HG03095 (cell line): ENCODE measurements at regions not wholly inside any gene's neighbourhood (a gene's known extent, or its start where the extent isn't known, plus 50 kb on each side); places are given as distances from the start of the nearest gene placed in this dataset.

ENCODE experiments used
- ATAC-seq: cut with Tn5 transposase; IDR thresholded peaks from one replicate; pipeline ENCODE4 v1.9.1; 2021; ENCODE audit warnings: moderate library complexity; ENCODE audit not compliant: unreplicated experiment

DNA sequence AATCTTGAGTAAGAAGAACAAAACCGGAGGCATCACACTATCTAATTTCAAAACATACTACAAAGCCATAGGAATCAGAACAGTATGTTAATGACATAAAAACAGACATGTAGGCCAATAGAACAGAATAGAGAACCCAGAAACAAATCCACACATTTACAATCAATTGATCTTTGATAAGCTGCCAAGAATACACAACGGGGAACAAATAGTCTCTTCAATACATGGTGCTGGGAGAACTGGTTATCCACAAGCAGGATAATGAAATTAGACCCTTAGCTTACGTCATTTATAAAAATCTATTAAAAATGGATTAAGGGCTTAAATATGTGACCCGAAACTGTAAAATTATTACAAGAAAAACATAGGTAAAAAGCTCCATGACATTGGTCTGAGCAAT lies 417.7 kb downstream of the INSC start:
- ATAC-seq = no peak

DNA sequence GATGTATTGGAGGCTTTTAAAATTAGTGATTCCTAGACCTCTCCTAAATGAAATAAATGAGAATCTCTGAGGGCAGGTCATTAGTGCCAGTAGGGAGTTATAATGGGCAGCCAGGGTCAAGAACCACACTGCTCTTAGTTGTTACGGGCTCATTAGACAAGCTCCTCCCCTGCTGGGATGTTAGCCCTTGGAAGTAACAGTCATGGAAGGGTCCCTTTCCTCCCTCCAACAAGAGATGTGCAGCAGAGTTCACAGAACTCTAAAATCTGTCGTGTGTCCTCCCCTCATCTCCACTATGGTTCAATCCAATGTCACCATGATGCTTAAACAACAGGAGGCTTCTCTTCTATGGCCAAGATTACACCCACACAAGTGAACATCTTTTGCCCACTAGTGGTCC lies 419.5 kb downstream of the INSC start:
- ATAC-seq = no peak

DNA sequence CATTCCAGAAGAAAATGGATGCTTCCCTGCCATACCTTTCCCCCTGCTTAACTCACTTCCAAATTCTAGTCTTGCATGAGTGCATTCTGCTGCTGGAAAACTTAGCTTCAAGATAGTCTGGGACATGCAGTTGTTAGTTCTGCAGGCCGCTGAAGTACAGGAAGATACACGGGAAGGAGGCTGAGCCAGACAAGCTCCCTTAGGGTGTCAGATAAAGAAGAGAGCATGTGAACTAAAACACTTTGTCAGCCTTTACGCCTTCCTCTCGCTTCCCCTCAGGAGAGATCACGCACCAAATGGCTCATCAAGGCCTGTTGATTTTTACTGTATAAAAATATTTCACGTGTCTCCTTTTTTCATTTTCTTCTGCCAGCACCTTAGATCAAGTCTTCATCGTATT lies 420.7 kb downstream of the INSC start:
- ATAC-seq = no peak

DNA sequence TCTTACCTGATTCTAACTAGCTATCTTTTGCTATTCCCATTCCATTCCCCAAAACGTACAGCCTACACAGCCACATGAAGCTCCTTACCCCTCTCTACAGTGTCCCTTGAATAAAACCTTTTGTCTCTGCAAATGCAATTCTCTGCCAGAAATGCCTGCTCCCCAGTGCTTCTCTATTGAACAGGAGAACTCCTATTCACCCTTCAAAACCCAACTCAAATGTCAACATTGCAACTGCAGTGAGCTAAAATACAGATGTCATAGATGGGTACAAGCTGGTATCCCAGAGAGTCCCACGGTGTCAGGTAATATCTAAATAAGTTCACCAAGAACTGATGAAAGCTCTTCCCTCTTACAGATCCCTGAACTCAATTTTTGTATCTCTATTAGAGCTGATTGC lies 421.7 kb downstream of the INSC start:
- ATAC-seq = no peak

DNA sequence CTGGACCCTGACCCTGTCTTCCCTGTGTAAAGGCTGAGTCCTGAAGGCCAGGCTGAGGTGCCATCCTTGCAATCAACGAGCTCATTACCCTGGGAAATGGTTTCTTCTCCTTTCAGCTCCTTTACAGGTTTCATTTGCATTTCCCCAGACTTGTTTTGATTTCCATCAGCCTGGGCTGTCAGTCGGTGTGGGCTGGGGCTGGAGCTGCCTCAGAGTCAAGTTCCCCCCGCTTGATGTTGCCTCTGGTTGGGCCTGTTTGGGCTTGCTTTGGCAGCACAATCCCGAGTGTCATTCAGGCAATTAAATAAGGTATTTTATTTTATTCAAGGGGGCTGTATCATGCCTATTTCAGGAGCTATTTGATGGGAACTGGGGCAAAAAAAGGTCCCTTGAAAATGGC lies 424.9 kb downstream of the INSC start:
- ATAC-seq = no peak

DNA sequence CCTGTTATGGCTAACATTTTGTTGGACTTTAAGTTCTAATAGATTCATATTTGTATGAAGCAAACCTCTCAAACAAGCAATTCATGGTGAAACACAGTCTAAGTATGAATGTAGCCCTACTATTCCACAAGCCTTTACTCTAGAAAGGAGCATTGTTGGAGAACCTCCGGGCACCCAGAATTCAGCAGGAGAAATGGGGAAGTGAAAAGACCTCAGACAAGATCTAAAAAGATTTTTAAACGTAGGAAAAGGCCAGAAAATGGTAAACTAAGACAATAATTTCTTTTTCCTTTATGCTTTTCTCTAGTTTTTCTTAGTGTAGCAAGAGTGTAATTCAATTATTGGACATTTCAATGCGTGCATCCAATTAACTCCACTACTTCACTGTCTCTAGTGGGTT lies 426.4 kb downstream of the INSC start:
- no peak for ATAC-seq

DNA sequence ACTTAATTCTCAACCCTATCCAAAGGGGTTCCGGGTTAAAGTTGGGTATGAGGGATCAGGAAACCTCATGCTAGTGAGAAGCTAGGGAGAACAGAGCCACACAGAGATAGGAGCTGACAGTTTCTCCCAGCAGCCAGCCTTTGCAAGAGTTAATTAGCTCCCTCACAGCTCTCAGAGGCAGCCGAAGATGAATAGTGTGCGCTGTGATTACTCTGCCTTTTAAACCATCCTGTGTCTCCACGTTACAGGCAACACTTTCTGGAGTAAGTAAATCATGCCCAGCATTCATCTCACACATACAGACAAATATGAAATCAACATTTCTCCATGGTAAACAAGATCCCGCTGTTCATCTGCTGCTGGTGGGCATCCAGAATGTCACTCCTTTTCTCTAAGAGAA lies 429.6 kb downstream of the INSC start:
- ATAC-seq = no peak

DNA sequence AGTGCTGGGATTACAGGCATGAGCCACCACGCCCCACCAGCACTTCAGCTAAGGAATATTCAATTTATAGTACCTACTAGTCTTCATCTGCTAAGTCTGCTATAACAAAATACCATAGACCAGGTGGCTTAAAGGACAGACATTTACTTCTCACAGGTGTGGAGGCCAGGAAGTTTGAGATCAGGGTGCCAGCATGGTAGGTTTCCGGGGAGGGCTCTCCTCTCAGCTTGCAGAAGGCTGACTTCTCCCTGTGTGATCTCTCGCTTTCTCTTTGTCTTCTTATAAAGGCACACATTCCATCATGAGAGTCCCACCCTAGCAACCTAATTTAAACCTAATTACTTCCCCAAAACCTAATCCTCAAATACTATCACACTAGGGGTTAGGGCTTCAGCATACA lies 433.0 kb downstream of the INSC start:
- no peak for ATAC-seq

DNA sequence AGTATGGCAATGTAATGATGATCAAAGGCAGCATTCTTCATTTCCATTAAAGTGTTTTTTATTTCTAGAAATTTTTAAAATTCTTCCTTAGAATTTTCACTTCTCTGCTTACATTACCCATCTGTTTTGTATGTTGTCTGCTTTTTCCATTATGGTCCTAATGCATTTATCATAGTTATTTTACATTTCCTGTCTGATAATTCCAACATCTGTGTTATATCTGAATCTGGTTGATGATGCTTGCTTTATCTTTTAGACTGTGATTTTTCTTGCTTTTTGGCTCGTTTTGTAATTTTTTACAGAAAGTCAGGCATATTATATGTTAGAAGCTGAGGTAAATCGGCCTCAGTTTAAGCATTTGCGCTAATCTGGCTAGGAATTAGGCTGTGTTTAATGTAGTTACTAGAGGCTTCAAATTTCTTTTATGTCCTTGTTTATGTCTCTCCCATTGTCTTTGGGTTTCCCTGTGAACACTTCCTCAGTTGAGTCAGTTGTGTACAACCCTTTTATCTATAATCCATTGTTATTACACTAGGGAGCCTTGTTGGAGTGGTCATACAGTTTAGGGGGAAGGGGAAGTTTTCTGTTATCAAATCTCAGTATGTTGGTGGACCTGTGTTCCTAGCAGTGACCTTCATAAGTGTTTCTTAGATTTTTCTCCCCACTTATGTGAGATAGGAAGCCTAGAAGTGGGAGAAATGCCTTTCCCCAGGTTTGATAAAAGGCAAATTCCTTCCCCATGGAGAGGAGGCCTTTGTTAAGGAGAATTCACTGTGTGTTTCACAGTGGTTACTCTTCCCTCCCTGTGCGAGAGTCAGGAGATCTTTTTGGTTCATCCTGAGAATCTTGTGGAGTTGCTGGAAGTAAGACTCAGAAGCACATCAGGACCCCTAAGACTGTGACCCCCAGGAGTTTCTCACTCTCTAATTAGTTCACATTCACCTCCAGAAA lies 437.5 kb downstream of the INSC start:
- ATAC-seq = no peak

DNA sequence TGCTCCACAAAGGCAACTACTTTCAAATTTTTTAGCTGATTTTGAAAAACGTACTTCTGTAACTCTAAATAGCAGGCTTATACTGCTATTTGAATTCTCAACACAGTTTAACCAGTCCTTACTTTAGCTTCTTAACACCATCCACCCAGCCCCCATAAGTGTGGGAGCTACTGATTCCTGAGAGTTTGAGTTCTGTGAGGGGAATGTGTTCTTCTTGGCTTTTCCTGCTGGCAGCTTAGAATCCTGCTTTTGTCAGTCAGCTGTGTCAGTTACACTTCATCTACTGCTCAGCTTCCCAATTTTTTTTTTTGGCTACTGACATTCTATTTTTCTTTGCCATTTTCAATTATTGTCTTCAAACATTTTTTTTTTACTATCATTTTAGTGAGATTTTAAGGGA lies 440.4 kb downstream of the INSC start:
- no peak for ATAC-seq

DNA sequence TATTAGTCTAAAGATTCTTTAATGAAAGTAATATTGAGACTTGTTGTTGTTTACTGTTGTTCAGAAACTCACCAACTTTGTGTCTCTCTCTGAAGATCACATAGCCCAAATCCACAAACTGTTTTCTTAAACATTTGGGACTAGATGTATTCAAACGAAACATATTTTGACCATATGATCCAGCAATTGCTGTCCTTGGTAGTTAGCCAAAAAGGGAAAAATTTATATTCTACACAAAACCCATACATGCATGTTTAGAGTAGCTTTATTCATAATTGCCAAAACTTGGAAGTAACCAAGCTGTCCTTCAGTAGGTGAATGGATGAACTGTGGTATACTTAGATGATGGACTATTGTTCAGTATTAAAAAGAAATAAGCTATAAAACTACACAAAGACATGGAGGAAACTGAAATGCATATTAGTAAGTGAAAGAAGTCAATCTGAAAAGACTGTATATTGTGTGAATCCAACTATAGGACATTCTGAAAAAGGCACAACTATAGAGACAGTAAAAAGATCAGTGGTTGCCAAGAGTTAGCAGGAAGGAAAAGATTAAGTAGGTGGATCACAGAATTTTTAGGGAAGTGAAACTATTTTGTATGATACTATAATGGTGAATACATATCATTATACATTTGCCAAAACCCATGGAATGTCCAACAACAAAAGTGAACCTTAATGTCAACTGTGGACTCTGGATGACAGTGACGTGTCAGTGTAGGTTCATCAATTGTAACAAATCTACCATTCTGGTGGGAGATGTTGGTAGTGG lies 442.9 kb downstream of the INSC start:
- ATAC-seq = no peak

DNA sequence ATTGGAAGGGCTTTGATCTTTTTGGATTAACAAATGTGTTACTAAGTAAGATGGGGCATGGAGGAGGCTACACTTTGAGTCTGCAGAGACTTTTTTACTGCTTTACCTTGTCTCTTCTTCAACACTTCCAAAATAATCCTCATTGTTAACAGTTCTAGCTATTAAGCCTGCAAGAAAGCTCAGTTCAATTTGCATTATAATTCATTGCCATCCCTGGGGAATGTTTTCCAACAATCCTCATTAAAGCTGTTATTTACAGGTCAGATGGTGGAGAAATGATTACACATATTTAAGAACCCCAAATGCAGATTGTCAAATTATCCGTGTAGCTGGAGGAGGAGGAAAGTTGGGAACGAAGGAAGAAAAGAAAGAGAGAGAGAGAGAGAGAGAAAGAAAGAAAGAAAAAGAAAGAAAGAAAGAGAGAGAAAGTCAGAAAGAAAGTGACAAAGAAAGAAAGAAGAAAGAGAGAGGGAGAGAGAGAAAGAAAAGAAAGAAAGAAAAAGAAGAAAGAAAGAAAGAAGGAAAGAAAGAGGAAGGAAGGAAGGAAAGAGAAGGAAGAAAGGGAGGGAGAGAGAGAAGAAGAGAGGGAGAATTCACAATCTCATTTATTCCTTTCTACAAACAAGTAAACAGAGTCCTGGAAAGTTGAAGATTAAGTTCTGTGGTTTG lies 443.9 kb downstream of the INSC start:
- no peak for ATAC-seq

DNA sequence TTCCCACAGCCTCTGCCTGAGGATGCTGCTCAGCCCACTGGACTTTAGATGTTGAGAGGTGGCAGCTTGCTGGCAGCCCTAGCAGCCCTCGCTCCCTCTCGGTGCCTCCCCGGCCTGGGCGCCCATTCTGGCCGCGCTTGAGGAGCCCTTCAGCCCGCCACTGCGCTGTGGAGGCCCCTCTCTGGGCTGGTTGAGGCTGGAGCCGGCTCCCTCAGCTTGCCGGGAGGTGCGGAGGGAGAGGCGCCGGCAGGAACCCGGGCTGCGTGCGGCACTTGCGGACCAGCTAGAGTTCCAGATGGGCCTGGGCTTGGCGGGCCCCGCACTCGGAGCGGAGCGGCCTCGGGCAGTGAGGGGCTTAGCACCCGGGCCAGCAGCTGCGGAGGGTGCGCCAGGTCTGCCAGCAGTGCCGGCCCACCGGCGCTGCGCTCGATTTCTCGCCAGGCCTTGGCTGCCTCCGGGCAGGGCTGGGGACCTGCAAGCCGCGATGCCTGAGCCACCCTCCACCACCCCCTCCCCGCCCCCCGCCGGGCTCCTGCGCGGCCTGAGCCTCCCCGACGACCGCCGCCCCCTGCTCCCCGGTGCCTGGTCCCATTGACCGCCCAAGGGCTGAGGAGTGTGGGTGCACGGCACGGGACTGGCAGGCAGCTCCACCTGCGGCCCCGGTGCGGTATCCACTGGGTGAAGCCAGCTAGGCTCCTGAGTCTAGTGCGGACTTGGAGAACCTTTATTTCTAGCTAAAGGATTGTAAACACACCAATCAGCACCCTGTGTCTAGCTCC lies 446.2 kb downstream of the INSC start:
- no peak for ATAC-seq

DNA sequence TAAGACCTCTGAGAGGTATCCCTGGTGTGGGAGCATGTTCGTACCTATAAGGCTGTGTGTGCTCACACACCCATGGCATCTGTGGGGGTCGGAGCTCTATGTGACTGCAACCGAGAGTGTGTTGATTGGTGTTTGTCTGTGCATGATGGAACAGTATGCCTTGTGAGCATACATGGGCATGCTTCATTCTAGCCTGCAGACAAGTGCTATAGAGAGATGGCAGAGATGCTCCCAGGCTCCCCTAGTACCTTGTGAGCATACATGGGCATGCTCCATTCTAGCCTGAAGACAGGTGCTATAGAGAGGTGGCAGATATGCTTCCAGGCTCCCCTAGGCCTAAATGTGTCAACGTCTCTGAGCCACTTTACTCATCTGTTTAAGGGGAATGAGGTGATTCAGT lies 447.5 kb downstream of the INSC start:
- ATAC-seq = no peak

DNA sequence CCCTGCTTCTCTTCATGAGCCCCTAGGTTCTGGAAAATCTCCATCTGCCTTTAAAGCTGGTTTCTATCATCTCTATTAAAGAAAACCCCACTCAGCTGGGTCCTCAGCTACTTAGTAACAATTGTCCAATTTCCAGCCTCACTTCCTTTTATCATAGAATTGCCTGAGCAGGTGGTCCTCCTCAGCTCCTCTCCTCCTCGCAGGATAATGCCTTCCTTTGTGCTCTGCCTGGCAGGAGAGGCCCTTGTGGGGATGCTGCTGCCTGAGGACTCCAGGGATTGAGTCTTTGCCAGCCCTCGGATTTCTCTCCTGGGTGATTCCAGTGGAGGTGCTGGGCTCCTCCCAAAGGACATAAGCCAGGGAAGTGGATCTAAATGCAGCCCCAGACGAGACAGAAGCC lies 448.3 kb downstream of the INSC start:
- no peak for ATAC-seq

DNA sequence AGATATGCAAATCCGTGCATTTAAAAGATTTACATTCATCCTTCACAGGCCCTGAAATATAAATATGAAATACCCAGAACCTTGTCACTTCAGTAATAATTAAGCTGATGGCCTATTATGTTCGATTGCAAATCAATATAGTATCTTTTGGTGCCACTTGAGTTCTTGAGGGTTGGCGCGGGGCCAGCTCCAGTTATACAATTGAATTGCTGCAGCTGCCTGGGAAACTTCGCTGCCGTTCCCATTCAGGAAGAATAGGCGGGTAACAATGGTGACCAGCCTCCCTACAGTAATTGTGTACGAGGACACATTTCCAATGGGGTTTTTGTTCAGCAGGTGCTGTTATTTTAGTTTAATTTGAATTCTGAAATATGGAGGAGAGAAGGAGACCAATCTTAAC lies 451.2 kb downstream of the INSC start:
- ATAC-seq = no peak

DNA sequence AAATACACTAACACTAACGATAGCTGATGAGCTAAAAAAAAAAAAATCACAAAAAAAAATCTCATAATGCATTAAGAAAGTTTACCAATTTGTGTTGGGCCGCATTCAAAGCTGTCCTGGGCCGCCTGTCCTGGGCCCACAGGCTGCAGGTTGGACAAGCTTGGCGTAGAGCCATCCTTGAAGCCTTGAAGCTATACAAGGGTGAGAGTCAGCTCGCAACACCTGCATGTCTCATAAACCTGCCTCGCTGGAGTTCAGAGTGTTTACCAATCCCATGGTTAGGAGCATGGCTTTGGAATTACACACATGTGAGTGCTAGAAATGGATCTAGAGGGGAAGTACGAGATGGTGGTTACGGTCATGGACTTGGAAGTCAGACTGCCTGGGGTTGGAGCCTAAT lies 453.7 kb downstream of the INSC start:
- ATAC-seq = no peak

DNA sequence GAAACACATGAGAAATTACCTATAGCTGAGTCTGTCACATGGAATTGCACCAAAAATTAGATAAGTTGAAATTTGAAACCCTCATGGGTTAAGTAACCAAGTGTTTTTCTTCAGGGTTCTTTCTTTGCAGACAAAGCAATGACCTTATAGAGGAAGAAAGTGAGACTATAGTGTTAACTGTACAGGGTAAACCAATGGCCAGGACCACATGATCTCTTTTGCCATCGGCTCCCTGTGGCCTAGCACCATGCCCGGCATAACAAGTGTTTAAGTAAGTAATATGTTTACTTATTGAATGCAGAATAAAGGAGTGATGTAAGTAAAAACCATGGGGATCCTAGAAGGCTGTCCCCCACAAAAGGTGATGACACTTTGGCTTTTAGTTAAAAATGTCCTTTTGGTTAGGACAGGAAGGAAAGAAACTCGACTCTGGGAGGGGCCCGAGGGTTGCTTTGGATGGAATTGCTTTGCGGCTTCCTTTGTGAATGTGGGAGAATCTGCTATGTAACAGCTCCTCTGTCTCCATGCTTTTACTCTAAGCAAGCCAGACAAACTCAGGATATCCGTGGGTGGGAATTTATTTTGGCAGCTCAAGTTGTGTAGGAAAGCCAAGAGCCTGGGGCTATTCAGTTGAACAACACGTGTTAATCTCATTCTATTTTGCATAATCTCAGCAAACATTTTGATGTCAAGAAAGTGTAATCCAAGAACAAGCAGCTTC lies 454.7 kb downstream of the INSC start:
- no peak for ATAC-seq

DNA sequence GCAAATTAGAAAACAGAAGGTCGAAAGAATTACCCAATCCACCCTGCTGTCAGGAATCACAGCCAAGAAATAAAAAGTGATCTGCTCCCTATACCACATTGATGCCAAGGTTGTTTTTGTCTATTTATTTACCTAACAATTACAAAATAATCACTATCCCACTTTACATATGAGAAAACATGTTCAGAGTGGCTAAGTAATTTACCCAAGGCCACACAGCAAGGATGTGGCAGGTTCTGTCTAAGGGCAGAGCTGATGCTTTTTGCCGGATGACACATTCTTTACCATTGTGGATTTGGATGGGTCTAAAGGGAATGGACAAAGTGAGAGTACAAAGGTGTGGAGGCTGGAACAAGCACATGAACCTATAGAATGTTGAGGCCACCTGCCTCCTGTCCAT lies 460.7 kb downstream of the INSC start:
- no peak for ATAC-seq

DNA sequence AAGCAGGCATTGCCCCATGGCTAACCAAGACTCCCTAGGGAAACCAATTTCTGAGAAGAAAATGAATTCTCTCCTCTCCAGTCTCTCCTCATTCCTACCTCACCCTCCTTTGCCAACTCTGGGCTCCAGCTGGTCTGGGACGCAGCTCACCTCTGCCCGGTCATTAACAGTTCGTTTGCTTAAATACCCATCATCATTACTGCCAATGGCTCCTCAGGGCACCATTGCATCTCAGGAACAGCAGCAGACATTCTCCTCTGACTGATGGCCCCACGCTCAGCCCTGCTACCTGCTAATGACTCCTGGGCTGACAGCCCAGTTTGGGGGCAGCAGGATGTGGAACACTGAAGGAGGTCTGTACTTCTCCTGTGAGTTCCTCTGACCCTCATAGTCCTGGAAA lies 462.0 kb downstream of the INSC start:
- ATAC-seq = no peak
